ENCODE measurements at regions not wholly inside any gene's neighbourhood (a gene's known extent, or its start where the extent isn't known, plus 50 kb on each side); places are given as distances from the start of the nearest gene placed in this dataset.
"Not testable (repeated sequence)": the region's sequence is repeated elsewhere in the genome, so short reads cannot be mapped to it uniquely, and the experiment has no call there.

- H3K27ac Mint-ChIP-seq; ATAC-seq; H3K9me3 Mint-ChIP-seq; H3K36me3 Mint-ChIP-seq; DNase-seq (ENCODE audit: low spot score in 2 of 2): not testable (repeated sequence)
These were observed 53.4 kb upstream of the MED14 start for GRCh38 chrX:40788698-40789097.

- ATAC-seq: no peak
- Mint-ChIP-seq H3K9me3 (peaks cover 0 to 4% of the 10 kb centered on the region in 2 donors), H3K27ac (no peak overlapping the region), H3K36me3 (no peaks in the 10 kb centered on the region)
- DNase-seq (ENCODE audit: low spot score in 2 of 2): no peak
These were observed 57.1 kb upstream of the MED14 start for GRCh38 chrX:40792433-40792832.

- H3K36me3 Mint-ChIP-seq; ATAC-seq; H3K27ac Mint-ChIP-seq; DNase-seq (ENCODE audit: low spot score in 2 of 2); H3K9me3 Mint-ChIP-seq: not testable (repeated sequence)
These were observed 59.4 kb upstream of the MED14 start for GRCh38 chrX:40794829-40795130.

- not testable (repeated sequence) for DNase-seq (ENCODE audit: low spot score in 2 of 2); H3K36me3 Mint-ChIP-seq; H3K9me3 Mint-ChIP-seq; ATAC-seq; H3K27ac Mint-ChIP-seq
These were observed 64.4 kb upstream of the MED14 start for GRCh38 chrX:40799745-40800144.

GRCh38 chrX:40805404-40805803 is 70.1 kb upstream of the MED14 start:
- ATAC-seq (no peak), DNase-seq (ENCODE audit: low spot score in 2 of 2) (no peak)
- Mint-ChIP-seq H3K27ac (no peak overlapping the region), H3K36me3 (no peaks in the 10 kb centered on the region), H3K9me3 (no peaks in the 10 kb centered on the region)

- ATAC-seq: no peak
- Mint-ChIP-seq H3K9me3 (no peaks in the 10 kb centered on the region), H3K36me3 (no peaks in the 10 kb centered on the region), H3K27ac (no peak overlapping the region)
- DNase-seq (ENCODE audit: low spot score in 2 of 2): no peak
These were observed 71.3 kb upstream of the MED14 start for GRCh38 chrX:40806513-40807220.

- no peak for ATAC-seq
- no peaks in the 10 kb centered on the region for H3K36me3 Mint-ChIP-seq
- no peaks in the 10 kb centered on the region for H3K9me3 Mint-ChIP-seq
- H3K27ac Mint-ChIP-seq: no peak overlapping the region
- DNase-seq (ENCODE audit: low spot score in 2 of 2): no peak
These were observed 72.0 kb upstream of the MED14 start for GRCh38 chrX:40807384-40807783.

GRCh38 chrX:40808203-40808602 is 72.9 kb upstream of the MED14 start:
- Mint-ChIP-seq H3K27ac (no peak overlapping the region), H3K9me3 (no peaks in the 10 kb centered on the region), H3K36me3 (no peaks in the 10 kb centered on the region)
- ATAC-seq: no peak
- DNase-seq (ENCODE audit: low spot score in 2 of 2): no peak

- Mint-ChIP-seq H3K27ac (no peak overlapping the region), H3K9me3 (no peaks in the 10 kb centered on the region), H3K36me3 (no peaks in the 10 kb centered on the region)
- no peak for DNase-seq (ENCODE audit: low spot score in 2 of 2)
- no peak for ATAC-seq
These were observed 73.9 kb upstream of the MED14 start for GRCh38 chrX:40809210-40809609.

GRCh38 chrX:40815045-40815444 is 79.7 kb upstream of the MED14 start:
- H3K27ac Mint-ChIP-seq; ATAC-seq; H3K36me3 Mint-ChIP-seq; DNase-seq (ENCODE audit: low spot score in 2 of 2); H3K9me3 Mint-ChIP-seq: not testable (repeated sequence)

GRCh38 chrX:40816906-40817305 is 81.6 kb upstream of the MED14 start:
- Mint-ChIP-seq H3K9me3 (no peaks in the 10 kb centered on the region), H3K27ac (peak overlapping the region in 1 of 2 donors; percentile 36), H3K36me3 (no peaks in the 10 kb centered on the region)
- ATAC-seq (no peak), DNase-seq (ENCODE audit: low spot score in 2 of 2) (no peak)

GRCh38 chrX:40818236-40818635 is 82.9 kb upstream of the MED14 start:
- DNase-seq (ENCODE audit: low spot score in 2 of 2) (no peak), ATAC-seq (no peak)
- Mint-ChIP-seq H3K9me3 (no peaks in the 10 kb centered on the region), H3K36me3 (no peaks in the 10 kb centered on the region), H3K27ac (no peak overlapping the region)

GRCh38 chrX:40821780-40822179 is 86.4 kb upstream of the MED14 start:
- DNase-seq (ENCODE audit: low spot score in 2 of 2) (no peak), ATAC-seq (no peak)
- no peaks in the 10 kb centered on the region for H3K9me3 Mint-ChIP-seq
- H3K27ac Mint-ChIP-seq: no peak overlapping the region
- peaks cover 0 to 4% of the 10 kb centered on the region in 2 donors for H3K36me3 Mint-ChIP-seq

GRCh38 chrX:40827331-40827730 is 92.0 kb upstream of the MED14 start:
- H3K36me3 Mint-ChIP-seq: peaks cover 0 to 4% of the 10 kb centered on the region in 2 donors
- H3K27ac Mint-ChIP-seq: no peak overlapping the region
- DNase-seq (ENCODE audit: low spot score in 2 of 2) (no peak), ATAC-seq (no peak)
- no peaks in the 10 kb centered on the region for H3K9me3 Mint-ChIP-seq

- Mint-ChIP-seq H3K27ac (no peak overlapping the region), H3K36me3 (no peaks in the 10 kb centered on the region), H3K9me3 (no peaks in the 10 kb centered on the region)
- no peak for ATAC-seq
- DNase-seq (ENCODE audit: low spot score in 2 of 2): no peak
These were observed 96.4 kb upstream of the MED14 start for GRCh38 chrX:40831750-40832149.

- ATAC-seq (no peak), DNase-seq (ENCODE audit: low spot score in 2 of 2) (no peak)
- Mint-ChIP-seq H3K27ac (no peak overlapping the region), H3K36me3 (no peaks in the 10 kb centered on the region), H3K9me3 (no peaks in the 10 kb centered on the region)
These were observed 97.4 kb upstream of the MED14 start for GRCh38 chrX:40832723-40833122.

GRCh38 chrX:40834225-40834624 is 98.9 kb upstream of the MED14 start:
- Mint-ChIP-seq H3K36me3 (no peaks in the 10 kb centered on the region), H3K27ac (no peak overlapping the region), H3K9me3 (no peaks in the 10 kb centered on the region)
- DNase-seq (ENCODE audit: low spot score in 2 of 2) (no peak), ATAC-seq (no peak)

GRCh38 chrX:40835526-40835925 is 100.2 kb upstream of the MED14 start:
- ATAC-seq (no peak), DNase-seq (ENCODE audit: low spot score in 2 of 2) (no peak)
- Mint-ChIP-seq H3K9me3 (peaks cover 0 to 4% of the 10 kb centered on the region in 2 donors), H3K36me3 (peaks cover 0 to 8% of the 10 kb centered on the region in 2 donors), H3K27ac (no peak overlapping the region)

GRCh38 chrX:40843643-40844042 is 108.3 kb upstream of the MED14 start:
- Mint-ChIP-seq H3K9me3 (peaks cover 8 to 12% of the 10 kb centered on the region in 2 donors), H3K27ac (no peak overlapping the region), H3K36me3 (peaks cover 8 to 21% of the 10 kb centered on the region in 2 donors)
- ATAC-seq: no peak
- no peak for DNase-seq (ENCODE audit: low spot score in 2 of 2)
